Fibroblast of lung (primary cell): ENCODE measurements at regions not wholly inside any gene's neighbourhood (a gene's known extent, or its start where the extent isn't known, plus 50 kb on each side); places are given as distances from the start of the nearest gene placed in this dataset.
A peak's percentile ranks its signal among the peaks of the same experiment; 100 is the strongest.

Source experiments
- DNase-seq, 2 donors: peaks; one replicate each; pipeline versions ENCODE4 v3.0.0 to v3.0.0-alpha.2; 2010; ENCODE audit warnings: low read depth in 2 of 2
- H2AFZ ChIP-seq: 2 replicates; pipeline ENCODE4 v1.5.1; 2012; ENCODE audit warnings: low read length, control low read depth, inconsistent platforms
- H3K27ac ChIP-seq: 2 replicates; pipeline ENCODE4 v1.5.1; 2011; ENCODE audit warnings: low read length, control low read depth; ENCODE audit not compliant: insufficient read depth
- H3K27me3 ChIP-seq: 2 replicates; pipeline ENCODE4 v1.5.1; 2011; ENCODE audit warnings: mild to moderate bottlenecking, low read length; ENCODE audit not compliant: control insufficient read depth, insufficient read depth
- H3K36me3 ChIP-seq: 2 replicates; pipeline ENCODE4 v1.5.1; 2011; ENCODE audit warnings: low read length; ENCODE audit not compliant: control insufficient read depth, insufficient read depth
- H3K4me1 ChIP-seq: 2 replicates; pipeline ENCODE4 v1.5.1; 2011; ENCODE audit warnings: low read length; ENCODE audit not compliant: control insufficient read depth, insufficient read depth; ENCODE audit errors: extremely low read depth
- H3K4me2 ChIP-seq: 2 replicates; pipeline ENCODE4 v1.5.1; 2011; ENCODE audit warnings: low read length, control low read depth; ENCODE audit not compliant: insufficient read depth; ENCODE audit errors: extremely low read depth
- H3K4me3 ChIP-seq, 4 experiments: fragments of 200-600 bp in 1 of 4; sonication (generic) in 1 of 4; replicated peaks in 1 of 4; 2 replicates each; pipeline ENCODE4 v1.5.1; 2011 to 2016; ENCODE audit warnings: low read length in 4 of 4, low read depth in 3 of 4, mild to moderate bottlenecking in 3 of 4, control low read depth in 2 of 4, inconsistent platforms in 1 of 4, mixed read lengths in 1 of 4; ENCODE audit not compliant: insufficient read depth in 1 of 4; ENCODE audit errors: control extremely low read depth in 1 of 4
- H3K79me2 ChIP-seq: 2 replicates; pipeline ENCODE4 v1.5.1; 2012; ENCODE audit warnings: mild to moderate bottlenecking, low read length, inconsistent platforms; ENCODE audit not compliant: control insufficient read depth, insufficient read depth
- H3K9ac ChIP-seq: 2 replicates; pipeline ENCODE4 v1.5.1; 2011; ENCODE audit warnings: mild to moderate bottlenecking, low read length, control low read depth; ENCODE audit not compliant: insufficient read depth
- H3K9me3 ChIP-seq: 2 replicates; pipeline ENCODE4 v1.5.1; 2012; ENCODE audit warnings: low read depth, low read length; ENCODE audit not compliant: control insufficient read depth, insufficient read depth
- H4K20me1 ChIP-seq: 2 replicates; pipeline ENCODE4 v1.5.1; 2011; ENCODE audit warnings: low read length; ENCODE audit not compliant: control insufficient read depth, insufficient read depth; ENCODE audit errors: extremely low read depth
- CTCF ChIP-seq, 2 donors: IDR thresholded peaks in 1 of 2; conservative IDR thresholded peaks in 1 of 2; 1 replicate in 1 of 2; 2 replicates in 1 of 2; pipeline ENCODE4 v1.5.1; 2011 to 2012; ENCODE audit warnings: low read length in 2 of 2, control low read depth in 1 of 2, inconsistent platforms in 1 of 2, low read depth in 1 of 2, mild to moderate bottlenecking in 1 of 2
- EZH2 ChIP-seq: IDR thresholded peaks from 2 replicates; pipeline ENCODE4 v1.5.1; 2012; ENCODE audit warnings: low read length, control low read depth, mild to moderate bottlenecking; ENCODE audit errors: missing control alignments

DNA sequence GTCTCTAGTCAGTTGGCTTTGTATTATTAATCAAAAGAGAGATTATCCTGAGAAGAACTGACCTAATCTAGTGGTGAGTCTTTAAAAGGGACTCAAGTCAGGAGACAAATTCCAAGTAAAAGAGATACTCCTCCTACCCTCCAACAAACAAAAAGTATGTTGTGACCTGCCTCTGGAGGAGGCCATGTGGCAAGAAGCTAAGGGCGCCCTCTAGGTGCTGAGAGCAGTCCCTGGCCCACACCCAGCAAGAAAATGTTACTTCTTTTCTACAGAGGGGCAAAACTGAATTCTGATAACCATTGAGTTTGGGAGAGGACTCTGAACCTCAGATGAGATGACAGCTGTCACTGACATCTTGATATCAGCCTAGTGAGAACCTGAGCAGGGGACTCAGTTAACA lies 953.6 kb upstream of the AGA start:
- Histone ChIP-seq H3K27ac (no peak overlapping the region), H3K4me3 (no peak overlapping the region), H3K4me1 (no peaks in the 10 kb centered on the region), H3K79me2 (no peaks in the 10 kb centered on the region), H3K27me3 (no peaks in the 10 kb centered on the region), H3K4me2 (no peak overlapping the region), H3K9ac (no peak overlapping the region), H4K20me1 (no peaks in the 10 kb centered on the region), H3K36me3 (no peaks in the 10 kb centered on the region), H2AFZ (no peak overlapping the region), H3K9me3 (no peaks in the 10 kb centered on the region)
- TF ChIP-seq CTCF (conservative IDR thresholded peaks at IDR 0.05 in 1 of 2, IDR thresholded peaks at IDR 0.05 in 1 of 2; ENCODE audit: low read depth in 1 of 2, low read length in 2 of 2) (peak in 1 of 2 donors; percentile 14), EZH2 (no peak)
- DNase-seq, result no peak

DNA sequence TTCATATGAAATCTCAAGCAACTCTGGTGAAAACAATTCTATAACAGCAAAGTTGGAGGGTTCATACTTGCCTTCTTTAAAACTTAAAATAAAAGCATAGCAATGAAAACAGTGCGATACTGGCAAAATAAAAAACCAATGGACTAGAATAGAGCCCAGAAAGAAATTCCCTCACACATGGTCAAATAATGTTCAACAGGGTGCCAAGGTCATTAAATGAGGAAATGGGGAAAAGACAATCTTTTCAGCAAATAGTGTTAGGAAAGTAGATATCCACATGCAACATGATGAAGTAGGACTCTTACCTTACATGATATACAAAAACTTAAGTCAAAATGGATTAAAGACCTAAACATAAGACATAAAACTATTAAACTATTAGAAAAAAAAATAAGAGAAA lies 970.2 kb upstream of the AGA start:
- H3K9ac ChIP-seq, result no peak overlapping the region
- H3K4me3 ChIP-seq, result no peak overlapping the region
- no peaks in the 10 kb centered on the region for H3K36me3 ChIP-seq
- no peak overlapping the region for H3K4me2 ChIP-seq
- no peaks in the 10 kb centered on the region for H3K4me1 ChIP-seq
- no peak overlapping the region for H3K27ac ChIP-seq
- H4K20me1 ChIP-seq, result no peaks in the 10 kb centered on the region
- no peaks in the 10 kb centered on the region for H3K79me2 ChIP-seq
- no peaks in the 10 kb centered on the region for H3K9me3 ChIP-seq
- H2AFZ ChIP-seq, result no peak overlapping the region
- no peak for DNase-seq
- TF ChIP-seq CTCF (conservative IDR thresholded peaks at IDR 0.05 in 1 of 2, IDR thresholded peaks at IDR 0.05 in 1 of 2; ENCODE audit: low read depth in 1 of 2, low read length in 2 of 2) (no peak), EZH2 (no peak)
- H3K27me3 ChIP-seq, result no peaks in the 10 kb centered on the region

- TF ChIP-seq EZH2 (no peak), CTCF (conservative IDR thresholded peaks at IDR 0.05 in 1 of 2, IDR thresholded peaks at IDR 0.05 in 1 of 2; ENCODE audit: low read depth in 1 of 2, low read length in 2 of 2) (no peak)
- Histone ChIP-seq H3K27ac (no peak overlapping the region), H3K36me3 (no peaks in the 10 kb centered on the region), H3K79me2 (no peaks in the 10 kb centered on the region), H3K4me1 (no peaks in the 10 kb centered on the region), H4K20me1 (no peaks in the 10 kb centered on the region), H3K9me3 (no peaks in the 10 kb centered on the region), H2AFZ (no peak overlapping the region), H3K9ac (no peak overlapping the region), H3K27me3 (no peaks in the 10 kb centered on the region), H3K4me2 (no peak overlapping the region), H3K4me3 (no peak overlapping the region)
- DNase-seq, result no peak
Observed at GRCh38 chr4:178414042-178414441, 971.8 kb upstream of the AGA start.
